GM18507 (cell line): ENCODE measurements at regions not wholly inside any gene's neighbourhood (a gene's known extent, or its start where the extent isn't known, plus 50 kb on each side); places are given as distances from the start of the nearest gene placed in this dataset.

Experiments
- DNase-seq: peaks from one replicate; pipeline ENCODE4 v3.0.0; 2011; ENCODE audit warnings: low read depth; ENCODE audit not compliant: insufficient read length; ENCODE audit errors: extremely low spot score
- FAIRE-seq: peaks from 2 replicates; lab custom pipeline; 2011; peaks lifted over from hg19 to GRCh38; lab: Jason Lieb, UNC

- FAIRE-seq (no peak), DNase-seq (no peak)
Measured at GRCh38 chr14:26765301-26765700, 167.5 kb upstream of the NOVA1 start.

- DNase-seq, result no peak
- no peak for FAIRE-seq
Measured at GRCh38 chr14:26765768-26766520, 168.1 kb upstream of the NOVA1 start.

GRCh38 chr14:26766726-26767125 is 168.9 kb upstream of the NOVA1 start:
- DNase-seq, result no peak
- FAIRE-seq, result no peak

- DNase-seq (no peak), FAIRE-seq (no peak)
Measured at GRCh38 chr14:26773906-26774593, 176.2 kb upstream of the NOVA1 start.

GRCh38 chr14:26775765-26776563 is 178.1 kb upstream of the NOVA1 start:
- DNase-seq (no peak), FAIRE-seq (no peak)

- no peak for DNase-seq
- FAIRE-seq, result no peak
Measured at GRCh38 chr14:26791117-26791806, 193.4 kb upstream of the NOVA1 start.

- FAIRE-seq, result no peak
- no peak for DNase-seq
Measured at GRCh38 chr14:26794731-26795130, 196.9 kb upstream of the NOVA1 start.

GRCh38 chr14:26808407-26808806 is 210.6 kb upstream of the NOVA1 start:
- FAIRE-seq (no peak), DNase-seq (no peak)

- FAIRE-seq, result no peak
- DNase-seq, result no peak
Measured at GRCh38 chr14:26810631-26811030, 212.8 kb upstream of the NOVA1 start.

GRCh38 chr14:26811756-26812305 is 214.0 kb upstream of the NOVA1 start:
- no peak for FAIRE-seq
- no peak for DNase-seq

- FAIRE-seq (no peak), DNase-seq (no peak)
Measured at GRCh38 chr14:26820138-26820537, 222.3 kb upstream of the NOVA1 start.

- no peak for DNase-seq
- FAIRE-seq, result no peak
Measured at GRCh38 chr14:26820572-26820971, 222.7 kb upstream of the NOVA1 start.

GRCh38 chr14:26828741-26829140 is 230.9 kb upstream of the NOVA1 start:
- DNase-seq, result no peak
- no peak for FAIRE-seq

GRCh38 chr14:26833621-26834176 is 235.9 kb upstream of the NOVA1 start:
- no peak for FAIRE-seq
- no peak for DNase-seq

GRCh38 chr14:26835979-26836570 is 238.2 kb upstream of the NOVA1 start:
- DNase-seq (no peak), FAIRE-seq (no peak)

GRCh38 chr14:26839481-26839880 is 241.6 kb upstream of the NOVA1 start:
- DNase-seq, result no peak
- FAIRE-seq, result no peak

- no peak for FAIRE-seq
- no peak for DNase-seq
Measured at GRCh38 chr14:26841326-26841725, 243.5 kb upstream of the NOVA1 start.

GRCh38 chr14:26841920-26842741 is 244.3 kb upstream of the NOVA1 start:
- DNase-seq, result no peak

More at GRCh38 chr14:26841920-26842741, 244.3 kb upstream of the NOVA1 start:
- FAIRE-seq, result no peak
